Stimulated activated CD4-positive, alpha-beta T cell treated with anti-CD3 and anti-CD28 coated beads, Interleukin-1b, Interleukin-23, amount 100 ng/mL, for 4 hours (primary cell): ENCODE measurements at regions not wholly inside any gene's neighbourhood (a gene's known extent, or its start where the extent isn't known, plus 50 kb on each side); places are given as distances from the start of the nearest gene placed in this dataset.

ENCODE experiments used
- DNase-seq, 2 donors: peaks; one replicate each; pipeline ENCODE4 v3.0.0-alpha.2; 2020; ENCODE audit warnings: low read depth in 2 of 2

GRCh38 chr2:8517850-8518498 lies 163.9 kb upstream of the ID2 start:
- no peak for DNase-seq

DNA sequence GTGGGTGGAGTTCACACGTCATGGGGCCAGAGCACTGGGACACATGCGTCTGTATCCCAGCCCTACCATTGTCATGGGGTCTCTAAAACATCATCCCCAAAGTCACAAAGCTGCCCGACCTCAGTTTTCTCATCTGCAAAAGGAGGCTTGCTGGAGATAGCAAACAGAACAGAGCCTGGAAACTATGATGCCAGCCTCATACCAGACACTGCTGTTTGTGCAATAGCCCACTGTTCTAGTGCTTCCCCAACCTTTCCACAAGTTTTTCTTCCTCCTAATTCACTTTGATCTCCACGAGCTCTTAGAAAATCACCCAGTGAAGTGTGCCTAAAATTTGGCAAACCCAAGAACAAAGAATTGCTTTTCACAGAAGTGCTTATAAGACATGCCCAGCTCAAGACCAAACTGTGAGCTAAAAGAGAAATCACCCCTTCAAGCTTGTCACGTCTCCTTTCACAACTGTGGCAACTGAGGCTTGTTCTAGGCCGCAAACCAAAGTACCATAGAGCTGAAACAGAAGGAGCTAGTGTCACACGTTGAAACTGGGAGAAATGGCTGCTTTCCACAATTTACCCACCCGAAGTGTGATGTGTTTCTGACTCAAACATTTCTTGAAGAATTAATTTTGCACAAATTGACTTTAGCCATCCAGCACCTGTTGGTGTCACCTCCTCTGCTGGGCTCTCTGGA lies 162.7 kb upstream of the ID2 start:
- no peak for DNase-seq

- DNase-seq, result no peak
Measured at GRCh38 chr2:8520791-8521344, 161.0 kb upstream of the ID2 start.

- DNase-seq, result no peak
Measured at GRCh38 chr2:8522687-8523086, 159.2 kb upstream of the ID2 start.

- DNase-seq, result no peak
Measured at GRCh38 chr2:8524388-8524787, 157.5 kb upstream of the ID2 start.

GRCh38 chr2:8524823-8525222 lies 157.0 kb upstream of the ID2 start:
- no peak for DNase-seq

DNA sequence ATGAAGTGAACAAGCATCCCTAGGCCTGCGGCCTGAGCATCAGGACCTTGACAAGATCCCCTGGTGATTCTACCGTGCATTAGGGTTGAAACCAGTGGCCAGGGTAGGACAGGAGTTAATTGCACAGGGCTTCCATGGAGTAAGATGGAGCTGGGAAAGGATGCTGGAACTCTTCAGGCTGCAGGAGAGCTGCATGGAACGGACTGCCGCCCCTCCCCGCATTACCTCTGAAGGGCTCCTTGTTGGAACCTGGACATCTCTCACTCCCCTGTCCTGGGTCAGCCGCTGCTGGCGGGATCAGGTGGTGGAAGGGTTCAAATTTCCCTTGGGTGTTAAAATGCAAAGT lies 156.6 kb upstream of the ID2 start:
- no peak for DNase-seq

DNA sequence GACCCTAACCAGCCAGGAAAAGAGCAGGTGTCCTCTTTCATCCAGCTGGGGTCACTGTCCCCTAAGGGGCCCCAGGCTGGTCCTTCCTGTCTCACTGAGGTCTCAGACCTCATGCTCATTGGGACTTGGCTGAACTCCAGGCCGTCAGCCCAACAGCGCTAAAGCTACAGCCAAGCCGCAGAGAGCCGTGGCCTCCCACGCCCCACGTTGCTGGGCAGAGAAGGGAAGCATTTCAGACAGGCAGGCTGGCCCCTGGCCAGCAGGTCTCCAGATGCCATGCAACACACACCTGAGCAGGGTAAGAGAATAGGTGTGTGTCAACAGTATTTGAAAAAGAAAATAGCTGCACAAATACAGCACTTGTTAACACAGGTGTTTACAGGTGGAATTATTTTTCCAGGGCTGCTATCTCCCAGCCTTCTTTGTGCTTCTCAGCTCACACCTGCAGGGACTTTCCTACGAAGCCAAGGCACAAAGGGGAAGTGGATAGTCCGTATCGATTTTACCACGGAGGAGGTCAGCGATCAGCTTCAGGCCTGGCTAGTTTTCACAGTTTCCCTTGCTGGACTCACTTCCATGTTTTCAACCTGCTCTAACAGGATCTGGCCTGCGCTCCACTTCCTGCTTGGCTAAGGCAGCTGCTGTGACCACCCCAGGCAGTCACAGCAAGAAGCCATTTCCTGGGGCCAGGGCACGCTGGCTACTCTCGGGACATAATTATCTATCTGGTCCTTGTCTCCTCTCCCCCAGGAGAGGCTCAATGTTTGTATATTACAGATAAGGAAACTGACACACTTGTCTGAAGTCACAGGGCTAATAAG lies 156.1 kb upstream of the ID2 start:
- no peak for DNase-seq

GRCh38 chr2:8526403-8526696 lies 155.5 kb upstream of the ID2 start:
- no peak for DNase-seq

DNA sequence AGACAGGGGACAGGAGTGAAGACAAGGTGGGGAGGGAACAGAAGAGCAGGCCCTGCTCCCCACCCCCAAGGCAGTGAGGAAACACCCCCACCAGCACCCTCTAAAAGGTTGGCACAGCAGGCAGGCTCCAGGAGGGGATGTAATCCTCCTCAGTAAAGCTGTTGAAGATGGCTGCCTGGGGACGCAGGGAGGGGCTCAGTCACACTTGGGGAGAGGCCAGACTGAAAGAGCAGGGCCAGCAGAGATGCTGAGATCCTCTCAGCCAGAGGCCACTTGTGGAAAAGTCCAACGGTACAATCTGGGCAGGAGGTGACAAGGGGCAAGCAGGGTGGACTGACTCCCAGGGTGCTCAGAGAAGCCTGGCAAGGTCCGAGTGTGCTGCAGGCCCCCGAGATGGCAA lies 154.8 kb upstream of the ID2 start:
- no peak for DNase-seq

- DNase-seq, result no peak
Measured at GRCh38 chr2:8527676-8528075, 154.2 kb upstream of the ID2 start.

GRCh38 chr2:8528863-8529262 lies 153.0 kb upstream of the ID2 start:
- DNase-seq, result no peak

DNA sequence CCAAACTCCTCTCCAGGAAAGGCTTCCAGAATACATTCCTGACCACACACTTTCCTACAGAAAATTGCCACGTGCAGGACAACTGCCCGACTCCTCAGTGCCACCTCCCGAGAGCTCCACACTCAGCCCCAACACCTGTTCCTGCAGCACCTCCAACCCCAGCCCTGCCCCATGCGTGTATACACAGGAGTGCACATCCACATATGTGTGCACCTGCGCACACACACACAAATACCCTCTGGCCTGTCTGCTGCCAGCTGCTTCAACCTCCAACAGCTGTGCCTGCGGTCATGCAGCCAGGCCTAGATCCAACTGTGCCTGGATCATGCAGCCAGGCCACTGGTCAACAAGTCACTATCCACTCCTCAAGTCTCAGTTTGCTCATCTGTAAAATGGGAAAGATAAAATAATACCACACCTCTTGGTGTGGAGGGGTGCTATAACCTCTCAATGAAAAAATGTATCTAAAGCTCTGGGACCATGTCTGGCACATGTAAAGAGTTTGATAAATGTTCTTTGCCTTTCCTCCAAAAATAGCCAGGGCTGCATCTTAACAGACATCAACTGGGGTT lies 152.1 kb upstream of the ID2 start:
- DNase-seq, result no peak

GRCh38 chr2:8531481-8531880 lies 150.4 kb upstream of the ID2 start:
- DNase-seq, result no peak

DNA sequence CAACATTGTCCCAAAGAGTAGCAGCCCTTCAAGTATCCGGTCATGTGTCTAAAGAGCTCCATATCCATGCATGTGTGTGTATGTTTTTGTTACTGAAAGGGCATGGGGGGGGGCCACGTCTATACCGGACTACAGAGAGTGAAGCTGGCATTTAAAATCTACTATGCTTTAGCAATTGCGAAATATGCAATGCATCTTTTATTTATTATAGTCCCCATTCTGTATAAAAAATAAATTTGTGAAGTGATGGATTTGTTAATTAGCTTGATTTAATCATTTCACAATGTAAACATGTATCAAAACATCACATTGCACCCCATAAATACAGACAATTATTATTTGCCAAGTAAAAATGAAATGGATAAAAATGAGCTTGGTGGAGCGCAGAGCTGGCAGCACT lies 149.4 kb upstream of the ID2 start:
- no peak for DNase-seq

GRCh38 chr2:8533923-8534322 lies 147.9 kb upstream of the ID2 start:
- no peak for DNase-seq

- DNase-seq, result no peak
Measured at GRCh38 chr2:8534386-8534728, 147.5 kb upstream of the ID2 start.

DNA sequence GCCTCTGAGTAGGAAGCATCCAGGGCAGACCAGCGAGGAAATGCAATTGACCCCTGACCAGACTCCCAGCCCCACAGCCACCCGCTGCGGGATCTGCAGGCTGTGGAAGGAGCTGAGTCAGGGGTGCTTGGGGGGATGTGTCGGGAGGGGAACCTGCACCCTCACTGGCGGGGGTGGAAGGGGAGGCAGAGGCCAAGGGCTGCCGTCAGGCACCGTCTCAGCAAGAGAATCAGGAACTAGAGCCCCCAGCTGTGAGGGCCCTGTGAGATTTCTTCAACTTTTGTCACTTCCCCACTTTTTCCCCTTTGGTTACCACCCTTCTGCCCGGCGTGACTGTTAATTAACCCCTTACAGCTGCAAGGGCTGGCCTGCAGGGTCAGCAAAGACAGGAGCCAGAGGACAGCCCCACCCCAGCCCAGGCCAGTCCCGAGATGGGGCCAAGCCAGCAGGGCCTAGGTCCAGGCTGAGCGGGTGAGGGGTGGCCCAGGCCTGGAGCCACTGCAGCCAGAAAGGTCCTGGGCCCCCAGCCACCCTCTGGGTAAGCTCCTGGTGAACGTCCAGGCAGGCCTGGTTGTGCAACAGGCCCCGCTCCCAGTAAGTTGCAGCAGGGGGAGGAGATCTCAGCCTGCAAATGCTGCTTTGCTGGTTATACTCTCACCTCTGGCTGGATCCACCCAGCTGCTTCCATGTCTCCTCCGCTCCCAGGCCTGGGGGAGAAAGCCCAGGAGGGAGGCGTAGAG lies 147.0 kb upstream of the ID2 start:
- DNase-seq, result no peak

DNA sequence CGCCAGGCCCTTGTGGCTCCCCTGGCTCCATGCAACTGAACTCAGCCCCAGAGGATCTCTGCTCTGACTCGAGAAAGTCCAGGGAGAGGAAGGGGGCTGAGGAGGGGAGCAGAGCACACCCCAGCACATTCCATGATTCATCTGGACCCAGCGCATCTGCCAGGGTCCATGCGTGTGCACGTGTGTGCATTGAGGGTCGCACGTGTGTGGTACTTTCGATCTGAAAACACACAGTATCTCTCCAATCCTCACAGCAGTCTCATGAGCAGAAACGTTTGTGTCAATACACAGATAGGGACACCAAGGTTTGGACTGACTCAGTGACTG lies 146.4 kb upstream of the ID2 start:
- DNase-seq, result no peak

DNA sequence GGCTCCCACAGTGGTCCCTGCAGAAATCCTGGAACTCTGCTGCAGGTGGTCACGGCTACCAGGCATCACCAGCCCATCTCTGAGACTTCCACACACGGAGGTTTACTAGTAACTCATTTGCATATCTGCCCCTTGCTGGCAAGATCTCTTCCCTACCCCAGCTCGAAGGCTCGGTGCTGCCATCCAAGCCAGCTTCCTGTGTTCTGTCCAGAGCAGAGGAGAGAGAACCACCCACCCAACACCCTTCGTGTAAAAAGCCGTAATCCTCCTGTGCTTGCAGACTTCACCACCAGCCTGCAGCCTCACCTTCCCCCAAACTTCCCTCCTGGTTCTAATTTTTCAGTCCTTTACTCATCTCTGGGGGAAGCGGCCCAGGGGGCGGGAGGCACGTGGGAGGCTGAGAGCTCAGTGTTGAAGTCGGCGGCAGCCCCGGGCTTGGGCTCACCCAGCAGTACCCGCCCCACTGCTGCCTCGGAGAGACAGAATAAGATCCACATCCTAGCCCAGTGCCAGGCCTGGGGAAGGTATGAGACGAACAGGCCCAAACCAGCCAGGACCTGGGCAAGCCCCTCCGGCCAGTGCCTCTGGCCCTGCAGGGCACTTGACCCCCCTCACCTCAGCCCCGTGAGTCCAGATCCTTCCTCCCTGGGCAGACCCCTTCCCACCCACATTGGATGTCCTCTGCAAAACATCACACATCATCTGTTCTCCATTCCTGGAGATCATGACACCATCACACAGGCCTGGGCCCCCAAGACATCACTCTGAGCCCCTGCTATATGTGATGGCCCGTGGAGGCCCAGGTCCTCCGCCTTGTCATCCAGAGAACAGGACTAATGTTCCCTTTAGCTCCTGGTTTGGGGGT lies 145.8 kb upstream of the ID2 start:
- no peak for DNase-seq
